WTC11 (cell line): ENCODE measurements at regions not wholly inside any gene's neighbourhood (a gene's known extent, or its start where the extent isn't known, plus 50 kb on each side); places are given as distances from the start of the nearest gene placed in this dataset.

ENCODE experiments used
- ATAC-seq: fragments of 200-7000 bp; cut with Tn5 transposase; 2 replicates; pipeline ENCODE4 v1.10.0; 2021; ENCODE audit warnings: mild to moderate bottlenecking, moderate library complexity
- CTCF ChIA-PET: fragments of 300-600 bp; sonication (Branson Sonifier 250); formaldehyde crosslinking; loops from one replicate; lab custom pipeline; 2021; ENCODE audit warnings: antibody characterized with exemption; lab: Charles Lee
- POLR2A ChIA-PET: fragments of 350-600 bp; sonication (Branson Sonifier 250); formaldehyde crosslinking; loops from one replicate; lab custom pipeline; 2021; ENCODE audit warnings: antibody characterized with exemption; lab: Charles Lee
- DNase-seq: peaks from one replicate; pipeline ENCODE4 v3.0.0; 2021; ENCODE audit warnings: low spot score
- H3K27ac Mint-ChIP-seq: 2 replicates; pipeline ENCODE4 v1.8.0; 2021; ENCODE audit warnings: mixed read lengths
- H3K27me3 Mint-ChIP-seq: 2 replicates; pipeline ENCODE4 v1.8.0; 2021; ENCODE audit warnings: low read depth, mild to moderate bottlenecking, moderate library complexity, mixed read lengths
- H3K36me3 Mint-ChIP-seq: 2 replicates; pipeline ENCODE4 v1.8.0; 2021; ENCODE audit warnings: mixed read lengths
- H3K4me1 Mint-ChIP-seq: 2 replicates; pipeline ENCODE4 v1.8.0; 2022; ENCODE audit warnings: mixed read lengths
- H3K4me3 Mint-ChIP-seq: 2 replicates; pipeline ENCODE4 v1.8.0; 2021; ENCODE audit warnings: mild to moderate bottlenecking, moderate library complexity, mixed read lengths
- H3K9me3 Mint-ChIP-seq: 2 replicates; pipeline ENCODE4 v1.8.0; 2021; ENCODE audit warnings: mixed read lengths
- ATF2 ChIP-seq: sonication (generic); formaldehyde crosslinking; IDR thresholded peaks from 2 replicates; pipeline ENCODE4 v1.8.1; 2022; ENCODE audit warnings: low read depth, missing genetic modification reagents, borderline replicate concordance
- ATF3 ChIP-seq: sonication (generic); formaldehyde crosslinking; conservative IDR thresholded peaks from 2 replicates; pipeline ENCODE4 v1.8.1; 2022; ENCODE audit warnings: mild to moderate bottlenecking, missing genetic modification reagents
- CBFB ChIP-seq: sonication (generic); formaldehyde crosslinking; IDR thresholded peaks from 2 replicates; pipeline ENCODE4 v1.8.1; 2022; ENCODE audit warnings: mild to moderate bottlenecking, low read depth, missing genetic modification reagents
- ELF4 ChIP-seq: sonication (generic); formaldehyde crosslinking; IDR thresholded peaks from 2 replicates; pipeline ENCODE4 v1.8.1; 2022; ENCODE audit warnings: low read depth, mild to moderate bottlenecking, moderate library complexity, missing genetic modification reagents
- ESRRA ChIP-seq: sonication (generic); formaldehyde crosslinking; IDR thresholded peaks from 2 replicates; pipeline ENCODE4 v1.8.1; 2022; ENCODE audit warnings: mild to moderate bottlenecking, missing genetic modification reagents, borderline replicate concordance
- ETV6 ChIP-seq: sonication (generic); formaldehyde crosslinking; IDR thresholded peaks from 2 replicates; pipeline ENCODE4 v1.8.1; 2022; ENCODE audit warnings: mild to moderate bottlenecking, missing genetic modification reagents
- KAT7 ChIP-seq: sonication (generic); formaldehyde crosslinking; IDR thresholded peaks from 2 replicates; pipeline ENCODE4 v1.8.1; 2023; ENCODE audit warnings: missing genetic modification reagents, mild to moderate bottlenecking, borderline replicate concordance
- NFYB ChIP-seq: sonication (generic); formaldehyde crosslinking; conservative IDR thresholded peaks from 2 replicates; pipeline ENCODE4 v1.8.0; 2022; ENCODE audit warnings: low read depth, missing genetic modification reagents
- OVOL2 ChIP-seq: fragments of 250-450 bp; sonication (Bioruptor Pico); IDR thresholded peaks from 2 replicates; pipeline ENCODE4 v1.9.0; 2021; ENCODE audit warnings: mild to moderate bottlenecking, borderline replicate concordance
- RELA ChIP-seq: sonication (generic); formaldehyde crosslinking; IDR thresholded peaks from 2 replicates; pipeline ENCODE4 v1.8.1; 2022; ENCODE audit warnings: missing genetic modification reagents, mild to moderate bottlenecking, borderline replicate concordance
- SMAD3 ChIP-seq: sonication (generic); formaldehyde crosslinking; IDR thresholded peaks from 2 replicates; pipeline ENCODE4 v1.8.0; 2022; ENCODE audit warnings: missing genetic modification reagents, mild to moderate bottlenecking, borderline replicate concordance
- SMAD4 ChIP-seq: sonication (generic); formaldehyde crosslinking; IDR thresholded peaks from 2 replicates; pipeline ENCODE4 v1.8.0; 2022; ENCODE audit warnings: mild to moderate bottlenecking, missing genetic modification reagents
- SOX15 ChIP-seq: fragments of 250-450 bp; sonication (Bioruptor Pico); IDR thresholded peaks from 2 replicates; pipeline ENCODE4 v1.9.0; 2021; ENCODE audit warnings: mild to moderate bottlenecking
- TCF7 ChIP-seq: sonication (generic); formaldehyde crosslinking; IDR thresholded peaks from 2 replicates; pipeline ENCODE4 v1.8.0; 2022; ENCODE audit warnings: mild to moderate bottlenecking, low read depth, missing genetic modification reagents, moderate library complexity
- ZNF219 ChIP-seq: sonication (generic); formaldehyde crosslinking; IDR thresholded peaks from 2 replicates; pipeline ENCODE4 v1.8.0; 2023; ENCODE audit warnings: missing genetic modification reagents, mild to moderate bottlenecking, borderline replicate concordance
- ZNF416 ChIP-seq: fragments of 250-450 bp; sonication (Bioruptor Pico); IDR thresholded peaks from 2 replicates; pipeline ENCODE4 v1.9.0; 2021; ENCODE audit warnings: mild to moderate bottlenecking, inconsistent platforms
- ZNF532 ChIP-seq: fragments of 250-450 bp; sonication (Bioruptor Pico); IDR thresholded peaks from 2 replicates; pipeline ENCODE4 v1.9.0; 2021; ENCODE audit warnings: mild to moderate bottlenecking, borderline replicate concordance
- TF ChIP-seq, protein P1 (sequence below): fragments of 250-450 bp; sonication (Bioruptor Pico); IDR thresholded peaks from 2 replicates; pipeline ENCODE4 v1.8.0; 2021; ENCODE audit warnings: mild to moderate bottlenecking
- TF ChIP-seq, protein P2 (sequence below): sonication (generic); formaldehyde crosslinking; IDR thresholded peaks from 2 replicates; pipeline ENCODE4 v1.8.1; 2023; ENCODE audit warnings: mild to moderate bottlenecking, missing genetic modification reagents, moderate library complexity
- TF ChIP-seq, protein P3 (sequence below): fragments of 250-450 bp; sonication (Bioruptor Pico); IDR thresholded peaks from 2 replicates; pipeline ENCODE4 v1.9.0; 2021; ENCODE audit warnings: mild to moderate bottlenecking
- TF ChIP-seq, protein P4 (sequence below): sonication (generic); formaldehyde crosslinking; IDR thresholded peaks from 2 replicates; pipeline ENCODE4 v1.8.1; 2022; ENCODE audit warnings: missing genetic modification reagents, borderline replicate concordance

- TF ChIP-seq ZNF416 (CRISPR knock-in tag) (no peak), ETV6 (no peak), ZNF219 (CRISPR knock-in tag) (no peak), CBFB (CRISPR knock-in tag) (no peak), OVOL2 (CRISPR knock-in tag) (no peak), TCF7 (CRISPR knock-in tag) (no peak)
- DNase-seq (no peak), ATAC-seq (no peak)
- POLR2A ChIA-PET, result no interaction called here
- Mint-ChIP-seq H3K9me3 (peaks cover 3% of the 10 kb centered on the region; the same call in 1 of the 2 replicates), H3K36me3 (no peaks in the 10 kb centered on the region), H3K4me1 (peaks cover 6% of the 10 kb centered on the region; the same call in 1 of the 2 replicates), H3K27me3 (no peaks in the 10 kb centered on the region), H3K27ac (no peak overlapping the region), H3K4me3 (no peak overlapping the region)
- CTCF ChIA-PET, result no interaction called here
These were observed 151.0 kb downstream of the OSR1 start for GRCh38 chr2:19207452-19207851.

DNA sequence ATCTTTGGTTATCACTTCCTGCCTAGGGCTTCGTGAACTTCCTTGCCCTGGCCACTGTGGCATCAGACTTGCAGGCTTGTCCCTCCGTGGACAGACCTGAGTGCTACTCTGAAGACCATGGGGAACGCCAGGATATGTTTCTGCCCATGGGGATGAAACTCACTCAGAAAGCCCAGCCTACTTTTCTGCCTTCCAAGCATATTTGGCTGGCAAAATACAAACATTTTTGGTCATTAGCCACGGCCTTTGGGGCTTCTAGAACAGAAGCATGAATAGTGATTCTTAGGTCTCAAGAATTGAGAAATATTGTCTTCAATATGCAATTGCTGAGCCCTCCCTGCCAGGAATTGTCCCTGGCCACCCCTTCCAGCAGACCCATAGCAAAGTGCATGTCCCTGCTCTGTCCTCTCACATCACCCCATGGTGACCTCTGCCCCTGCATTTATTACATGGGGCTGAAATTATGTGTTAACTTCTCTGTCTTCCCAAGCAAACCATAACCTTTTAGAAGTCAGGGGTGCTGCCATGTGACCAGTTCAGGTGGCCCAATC lies 152.4 kb downstream of the OSR1 start:
- Mint-ChIP-seq H3K27ac (no peak overlapping the region), H3K4me3 (no peak overlapping the region), H3K27me3 (no peaks in the 10 kb centered on the region), H3K36me3 (no peaks in the 10 kb centered on the region), H3K4me1 (peaks cover 6% of the 10 kb centered on the region; the same call in 1 of the 2 replicates), H3K9me3 (no peaks in the 10 kb centered on the region)
- DNase-seq (no peak), ATAC-seq (no peak)
- CTCF ChIA-PET, result no interaction called here
- POLR2A ChIA-PET, result no interaction called here
- no peak for TF ChIP-seq ATF2 (CRISPR knock-in tag)
- TF ChIP-seq, protein P1, sequence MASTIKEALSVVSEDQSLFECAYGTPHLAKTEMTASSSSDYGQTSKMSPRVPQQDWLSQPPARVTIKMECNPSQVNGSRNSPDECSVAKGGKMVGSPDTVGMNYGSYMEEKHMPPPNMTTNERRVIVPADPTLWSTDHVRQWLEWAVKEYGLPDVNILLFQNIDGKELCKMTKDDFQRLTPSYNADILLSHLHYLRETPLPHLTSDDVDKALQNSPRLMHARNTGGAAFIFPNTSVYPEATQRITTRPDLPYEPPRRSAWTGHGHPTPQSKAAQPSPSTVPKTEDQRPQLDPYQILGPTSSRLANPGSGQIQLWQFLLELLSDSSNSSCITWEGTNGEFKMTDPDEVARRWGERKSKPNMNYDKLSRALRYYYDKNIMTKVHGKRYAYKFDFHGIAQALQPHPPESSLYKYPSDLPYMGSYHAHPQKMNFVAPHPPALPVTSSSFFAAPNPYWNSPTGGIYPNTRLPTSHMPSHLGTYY, result no peak
- TF ChIP-seq ESRRA (CRISPR knock-in tag), result no peak
- no peak for TF ChIP-seq NFYB (CRISPR knock-in tag)
- TF ChIP-seq SOX15 (CRISPR knock-in tag), result no peak
- TF ChIP-seq, protein P2, sequence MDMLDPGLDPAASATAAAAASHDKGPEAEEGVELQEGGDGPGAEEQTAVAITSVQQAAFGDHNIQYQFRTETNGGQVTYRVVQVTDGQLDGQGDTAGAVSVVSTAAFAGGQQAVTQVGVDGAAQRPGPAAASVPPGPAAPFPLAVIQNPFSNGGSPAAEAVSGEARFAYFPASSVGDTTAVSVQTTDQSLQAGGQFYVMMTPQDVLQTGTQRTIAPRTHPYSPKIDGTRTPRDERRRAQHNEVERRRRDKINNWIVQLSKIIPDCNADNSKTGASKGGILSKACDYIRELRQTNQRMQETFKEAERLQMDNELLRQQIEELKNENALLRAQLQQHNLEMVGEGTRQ (CRISPR knock-in tag), result no peak
- TF ChIP-seq ZNF532 (CRISPR knock-in tag), result no peak
- no peak for TF ChIP-seq ATF3 (CRISPR knock-in tag)
- TF ChIP-seq KAT7, result no peak
- TF ChIP-seq SMAD4 (CRISPR knock-in tag), result no peak
- TF ChIP-seq, protein P3, sequence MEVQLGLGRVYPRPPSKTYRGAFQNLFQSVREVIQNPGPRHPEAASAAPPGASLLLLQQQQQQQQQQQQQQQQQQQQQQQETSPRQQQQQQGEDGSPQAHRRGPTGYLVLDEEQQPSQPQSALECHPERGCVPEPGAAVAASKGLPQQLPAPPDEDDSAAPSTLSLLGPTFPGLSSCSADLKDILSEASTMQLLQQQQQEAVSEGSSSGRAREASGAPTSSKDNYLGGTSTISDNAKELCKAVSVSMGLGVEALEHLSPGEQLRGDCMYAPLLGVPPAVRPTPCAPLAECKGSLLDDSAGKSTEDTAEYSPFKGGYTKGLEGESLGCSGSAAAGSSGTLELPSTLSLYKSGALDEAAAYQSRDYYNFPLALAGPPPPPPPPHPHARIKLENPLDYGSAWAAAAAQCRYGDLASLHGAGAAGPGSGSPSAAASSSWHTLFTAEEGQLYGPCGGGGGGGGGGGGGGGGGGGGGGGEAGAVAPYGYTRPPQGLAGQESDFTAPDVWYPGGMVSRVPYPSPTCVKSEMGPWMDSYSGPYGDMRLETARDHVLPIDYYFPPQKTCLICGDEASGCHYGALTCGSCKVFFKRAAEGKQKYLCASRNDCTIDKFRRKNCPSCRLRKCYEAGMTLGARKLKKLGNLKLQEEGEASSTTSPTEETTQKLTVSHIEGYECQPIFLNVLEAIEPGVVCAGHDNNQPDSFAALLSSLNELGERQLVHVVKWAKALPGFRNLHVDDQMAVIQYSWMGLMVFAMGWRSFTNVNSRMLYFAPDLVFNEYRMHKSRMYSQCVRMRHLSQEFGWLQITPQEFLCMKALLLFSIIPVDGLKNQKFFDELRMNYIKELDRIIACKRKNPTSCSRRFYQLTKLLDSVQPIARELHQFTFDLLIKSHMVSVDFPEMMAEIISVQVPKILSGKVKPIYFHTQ (CRISPR knock-in tag), result no peak
- TF ChIP-seq SMAD3, result no peak
- TF ChIP-seq, protein P4, sequence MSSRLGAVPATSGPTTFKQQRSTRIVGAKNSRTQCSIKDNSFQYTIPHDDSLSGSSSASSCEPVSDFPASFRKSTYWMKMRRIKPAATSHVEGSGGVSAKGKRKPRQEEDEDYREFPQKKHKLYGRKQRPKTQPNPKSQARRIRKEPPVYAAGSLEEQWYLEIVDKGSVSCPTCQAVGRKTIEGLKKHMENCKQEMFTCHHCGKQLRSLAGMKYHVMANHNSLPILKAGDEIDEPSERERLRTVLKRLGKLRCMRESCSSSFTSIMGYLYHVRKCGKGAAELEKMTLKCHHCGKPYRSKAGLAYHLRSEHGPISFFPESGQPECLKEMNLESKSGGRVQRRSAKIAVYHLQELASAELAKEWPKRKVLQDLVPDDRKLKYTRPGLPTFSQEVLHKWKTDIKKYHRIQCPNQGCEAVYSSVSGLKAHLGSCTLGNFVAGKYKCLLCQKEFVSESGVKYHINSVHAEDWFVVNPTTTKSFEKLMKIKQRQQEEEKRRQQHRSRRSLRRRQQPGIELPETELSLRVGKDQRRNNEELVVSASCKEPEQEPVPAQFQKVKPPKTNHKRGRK (CRISPR knock-in tag), result no peak
- TF ChIP-seq RELA (CRISPR knock-in tag), result no peak
- no peak for TF ChIP-seq ELF4 (CRISPR knock-in tag)
